T-helper 2 cell treated with Interferon-gamma antibody and Interleukin-4, amounts not matched to agents 5 μg/mL and 100 μg/mL, for 36 hours (primary cell): ENCODE measurements at regions not wholly inside any gene's neighbourhood (a gene's known extent, or its start where the extent isn't known, plus 50 kb on each side); places are given as distances from the start of the nearest gene placed in this dataset.

Experiments
- DNase-seq: peaks from one replicate; pipeline ENCODE4 v3.0.0; 2021; ENCODE audit warnings: low spot score
- H3K27ac Mint-ChIP-seq: one replicate; pipeline ENCODE4 v1.8.0; 2021; ENCODE audit warnings: mild to moderate bottlenecking, mixed read lengths
- H3K27me3 Mint-ChIP-seq: one replicate; pipeline ENCODE4 v1.8.0; 2021; ENCODE audit warnings: low read depth, mixed read lengths
- H3K36me3 Mint-ChIP-seq: one replicate; pipeline ENCODE4 v1.8.0; 2021; ENCODE audit warnings: low read depth, mixed read lengths
- H3K4me1 Mint-ChIP-seq: one replicate; pipeline ENCODE4 v1.8.0; 2021; ENCODE audit warnings: low read depth, mixed read lengths
- H3K4me3 Mint-ChIP-seq: one replicate; pipeline ENCODE4 v1.8.0; 2022; ENCODE audit warnings: mild to moderate bottlenecking, moderate library complexity, mixed read lengths
- H3K9me3 Mint-ChIP-seq: one replicate; pipeline ENCODE4 v1.8.0; 2021; ENCODE audit warnings: mixed read lengths

DNA sequence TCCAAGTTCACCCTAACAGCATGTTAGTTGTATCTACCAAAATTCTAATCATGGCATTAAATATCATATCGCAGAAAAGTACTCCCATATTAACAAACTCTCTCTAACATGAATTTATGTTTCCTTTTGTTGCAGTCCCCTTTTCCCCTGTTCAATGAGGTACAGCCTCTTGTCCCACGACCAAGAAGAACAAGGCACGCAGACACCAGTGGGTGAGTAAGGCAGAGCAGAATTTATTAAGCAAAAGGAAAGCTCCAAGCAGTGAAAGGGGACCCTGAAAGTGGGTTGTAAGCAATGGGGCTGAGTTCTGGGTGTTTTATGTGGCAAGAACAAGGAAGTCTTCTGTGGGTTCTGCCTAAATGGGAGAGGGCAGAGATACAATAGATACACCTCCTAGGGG is 183.5 kb downstream of the LURAP1L start:
- Mint-ChIP-seq H3K4me3 (no peak overlapping the region), H3K27ac (no peak overlapping the region), H3K9me3 (peaks cover 23% of the 10 kb centered on the region), H3K4me1 (no peaks in the 10 kb centered on the region), H3K27me3 (no peaks in the 10 kb centered on the region), H3K36me3 (no peaks in the 10 kb centered on the region)
- no peak for DNase-seq

DNA sequence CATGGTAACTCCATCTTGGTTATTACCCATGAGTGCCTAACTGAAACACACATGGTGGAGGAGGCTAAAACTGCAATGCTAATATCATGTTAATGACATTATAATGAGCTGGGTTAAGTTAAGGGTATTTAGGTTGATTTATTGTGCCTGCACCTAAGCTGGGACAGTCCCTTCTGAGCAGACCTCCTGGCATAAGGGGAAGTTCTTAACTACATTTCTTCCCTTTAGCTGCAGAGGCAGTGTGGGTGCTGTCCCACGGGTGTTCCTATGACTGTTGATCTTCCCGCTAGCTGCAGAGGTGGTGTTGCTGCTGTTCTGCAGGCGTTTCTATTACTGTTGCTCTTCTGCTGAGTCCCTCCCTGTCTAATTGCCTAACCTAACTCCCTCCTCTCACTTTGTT is 183.9 kb downstream of the LURAP1L start:
- no peaks in the 10 kb centered on the region for H3K36me3 Mint-ChIP-seq
- H3K4me1 Mint-ChIP-seq = no peaks in the 10 kb centered on the region
- H3K27ac Mint-ChIP-seq = no peak overlapping the region
- H3K4me3 Mint-ChIP-seq = no peak overlapping the region
- DNase-seq = no peak
- no peaks in the 10 kb centered on the region for H3K27me3 Mint-ChIP-seq
- peaks cover 22% of the 10 kb centered on the region for H3K9me3 Mint-ChIP-seq

DNA sequence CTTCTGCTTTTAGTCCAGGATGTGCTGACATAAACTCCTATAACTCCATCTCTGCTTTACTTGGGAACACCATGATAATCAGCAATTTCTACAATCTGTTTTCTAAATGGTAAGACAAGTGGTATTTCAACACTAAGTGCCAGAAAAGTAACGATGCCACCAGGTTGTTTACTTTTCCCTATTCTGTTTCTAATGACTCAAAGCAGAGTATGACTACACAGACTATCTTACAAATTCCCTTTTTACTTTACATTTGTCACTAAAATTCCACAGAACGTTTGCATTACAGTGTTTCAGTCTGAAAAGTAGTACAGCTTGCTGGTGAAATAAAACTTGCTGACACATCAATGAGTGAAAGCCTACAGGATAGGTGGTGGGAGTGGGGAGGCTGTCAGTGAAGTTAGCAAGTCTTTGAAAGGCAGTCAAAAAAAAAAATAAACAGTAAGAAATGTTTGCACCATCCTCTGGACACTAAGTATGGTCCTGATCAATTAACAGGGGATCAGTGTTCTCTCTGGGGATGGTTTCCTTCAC is 186.5 kb downstream of the LURAP1L start:
- Mint-ChIP-seq H3K36me3 (no peaks in the 10 kb centered on the region), H3K4me1 (no peaks in the 10 kb centered on the region), H3K9me3 (peaks cover 20% of the 10 kb centered on the region), H3K4me3 (no peak overlapping the region), H3K27ac (no peak overlapping the region), H3K27me3 (no peaks in the 10 kb centered on the region)
- DNase-seq = no peak

DNA sequence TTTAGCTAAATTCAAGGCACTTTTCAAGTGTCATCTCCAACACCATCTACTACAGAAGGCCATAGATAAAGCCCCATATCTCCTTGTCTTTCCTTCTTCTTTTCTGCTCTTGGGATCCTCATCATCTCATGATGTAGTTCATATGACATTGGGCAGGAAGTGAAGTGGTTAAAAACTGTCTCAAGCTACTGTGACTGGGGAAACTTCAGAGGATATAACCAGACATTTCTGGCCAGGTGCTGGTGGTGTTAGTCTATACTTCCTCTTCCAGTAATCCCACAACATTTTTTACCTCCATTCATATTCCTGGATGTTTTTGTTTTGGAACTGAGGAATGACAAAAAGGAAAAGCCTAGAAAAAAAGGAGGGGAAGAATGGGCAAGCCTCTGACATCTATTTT is 188.7 kb downstream of the LURAP1L start:
- Mint-ChIP-seq H3K27me3 (no peaks in the 10 kb centered on the region), H3K36me3 (no peaks in the 10 kb centered on the region), H3K27ac (no peak overlapping the region), H3K4me3 (no peak overlapping the region), H3K9me3 (peaks cover 13% of the 10 kb centered on the region), H3K4me1 (no peaks in the 10 kb centered on the region)
- DNase-seq = no peak

DNA sequence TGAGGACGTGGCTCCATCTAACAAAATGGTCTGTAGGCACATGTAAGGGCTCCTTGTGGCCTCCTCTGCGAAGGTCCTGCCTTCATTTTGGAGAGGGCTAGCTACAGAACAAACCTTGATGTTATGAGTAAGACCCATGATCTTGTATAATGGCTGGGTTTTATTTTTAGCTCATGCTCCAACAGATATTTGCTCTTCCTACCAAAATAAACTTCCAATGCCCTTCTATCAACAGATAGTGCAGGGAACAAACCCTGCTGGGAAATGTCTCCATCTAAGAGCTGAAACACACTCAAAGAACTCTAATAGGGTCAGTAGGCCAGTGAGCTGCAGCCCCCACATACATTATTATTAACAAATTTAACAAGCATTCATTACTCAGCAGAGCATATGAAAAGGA is 189.5 kb downstream of the LURAP1L start:
- peaks cover 11% of the 10 kb centered on the region for H3K9me3 Mint-ChIP-seq
- H3K36me3 Mint-ChIP-seq = no peaks in the 10 kb centered on the region
- H3K4me1 Mint-ChIP-seq = no peaks in the 10 kb centered on the region
- H3K27ac Mint-ChIP-seq = no peak overlapping the region
- no peak for DNase-seq
- no peak overlapping the region for H3K4me3 Mint-ChIP-seq
- H3K27me3 Mint-ChIP-seq = no peaks in the 10 kb centered on the region

DNA sequence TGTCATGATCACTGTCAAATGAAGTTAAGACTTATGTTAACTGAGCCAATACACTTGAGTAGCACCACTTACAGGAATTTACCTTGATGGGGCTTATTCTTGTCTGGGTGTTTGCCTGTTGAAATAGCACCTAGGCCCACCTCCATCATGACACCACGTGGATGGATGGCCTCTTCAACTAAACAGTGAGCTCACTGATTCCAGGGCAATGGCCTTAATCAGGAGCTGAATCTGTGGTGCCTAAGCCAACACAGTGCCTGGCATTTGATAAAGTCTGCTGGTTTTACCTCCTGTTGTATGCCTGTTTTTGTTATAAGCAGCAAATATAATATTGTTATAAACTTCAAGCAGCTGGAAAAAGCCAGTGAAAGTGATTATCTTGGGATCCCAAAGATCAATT is 190.5 kb downstream of the LURAP1L start:
- Mint-ChIP-seq H3K9me3 (peaks cover 11% of the 10 kb centered on the region), H3K27me3 (no peaks in the 10 kb centered on the region), H3K4me3 (no peak overlapping the region), H3K4me1 (no peaks in the 10 kb centered on the region), H3K36me3 (no peaks in the 10 kb centered on the region), H3K27ac (no peak overlapping the region)
- DNase-seq = no peak

DNA sequence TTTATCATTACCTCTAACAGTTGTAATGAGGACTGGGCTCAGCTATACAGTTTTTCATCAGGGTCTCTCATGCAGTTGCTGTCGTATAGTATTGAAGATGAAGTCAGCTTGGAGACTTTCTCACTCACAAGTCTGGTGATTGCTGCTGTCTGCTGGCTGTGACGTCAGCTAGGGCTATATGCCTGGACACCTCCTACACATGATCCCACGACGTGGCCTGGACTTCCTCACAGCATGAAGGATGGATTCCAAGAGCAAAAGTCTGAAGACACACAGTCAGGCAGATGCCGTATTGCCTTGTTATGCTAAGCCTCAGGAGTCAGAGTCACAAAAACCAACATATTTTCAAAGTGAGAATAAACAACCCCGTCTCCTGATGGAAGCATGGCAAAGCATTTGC is 193.3 kb downstream of the LURAP1L start:
- H3K27me3 Mint-ChIP-seq = no peaks in the 10 kb centered on the region
- H3K27ac Mint-ChIP-seq = no peak overlapping the region
- H3K4me3 Mint-ChIP-seq = no peak overlapping the region
- no peaks in the 10 kb centered on the region for H3K36me3 Mint-ChIP-seq
- H3K4me1 Mint-ChIP-seq = no peaks in the 10 kb centered on the region
- peaks cover 17% of the 10 kb centered on the region for H3K9me3 Mint-ChIP-seq
- no peak for DNase-seq

DNA sequence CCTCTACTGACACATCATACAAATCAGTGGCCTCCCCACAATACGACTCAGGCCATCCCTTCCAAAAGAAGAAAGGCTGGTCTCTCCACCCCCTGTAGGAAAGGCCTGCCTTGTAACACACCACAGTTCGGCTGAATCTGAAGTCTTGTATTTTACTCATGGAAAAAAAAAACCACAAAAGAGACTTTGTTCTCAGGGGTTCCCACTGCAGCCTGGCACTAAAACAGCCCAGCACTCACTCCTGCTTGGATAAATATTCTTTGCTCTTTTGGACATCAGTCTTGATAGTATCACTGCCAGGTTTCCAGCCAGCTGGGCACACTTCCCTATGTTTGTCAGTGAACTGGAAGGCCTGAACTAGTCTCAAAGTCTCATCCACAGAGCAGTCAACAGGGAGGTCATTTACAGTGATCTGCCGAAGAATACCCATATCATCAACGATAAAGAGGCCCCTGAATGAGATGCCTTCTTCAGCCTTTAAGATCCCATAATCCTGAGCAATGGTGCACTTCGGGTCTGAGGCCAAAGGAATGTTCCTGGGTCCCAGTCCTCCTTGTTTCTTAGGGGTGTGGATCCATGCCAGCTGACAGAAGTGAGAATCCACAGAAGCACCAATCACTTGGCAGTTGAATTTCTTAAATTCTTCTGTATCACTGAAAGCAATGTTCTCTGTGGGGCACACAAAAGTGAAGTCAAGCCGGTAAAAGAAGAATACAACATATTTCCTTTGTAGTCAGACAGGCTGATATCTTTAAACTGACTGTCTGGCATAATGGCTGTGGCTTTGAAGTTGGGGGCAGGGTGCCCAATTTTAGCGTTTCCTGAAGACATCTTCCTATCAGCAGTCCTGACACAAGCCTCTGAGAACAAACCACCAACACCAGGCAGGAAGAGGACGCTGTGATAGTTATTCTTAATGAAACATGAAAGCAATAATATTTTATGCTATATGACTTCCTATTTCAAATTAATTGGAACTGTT is 198.1 kb downstream of the LURAP1L start:
- no peaks in the 10 kb centered on the region for H3K36me3 Mint-ChIP-seq
- DNase-seq = no peak
- H3K27ac Mint-ChIP-seq = no peak overlapping the region
- H3K9me3 Mint-ChIP-seq = peaks cover 19% of the 10 kb centered on the region
- no peaks in the 10 kb centered on the region for H3K4me1 Mint-ChIP-seq
- no peaks in the 10 kb centered on the region for H3K27me3 Mint-ChIP-seq
- no peak overlapping the region for H3K4me3 Mint-ChIP-seq

DNA sequence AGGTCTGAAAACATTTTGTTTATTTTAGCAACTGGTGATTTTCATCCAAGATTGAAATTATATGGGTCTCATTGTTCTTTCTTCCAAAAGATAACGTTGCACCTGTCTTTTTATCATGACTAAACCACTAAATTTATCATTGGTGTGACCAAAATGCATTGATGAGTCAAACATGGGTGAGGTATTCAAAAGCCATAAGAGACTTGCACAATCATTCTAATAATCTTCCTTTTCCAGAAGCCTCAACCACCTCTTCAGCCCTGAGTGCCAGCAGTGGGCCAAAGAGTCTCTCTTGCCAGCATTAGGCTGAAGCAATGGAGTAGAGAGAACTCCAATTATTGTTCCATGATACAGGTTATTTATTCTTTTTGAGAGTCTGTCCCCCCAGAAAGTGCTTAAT is 198.9 kb downstream of the LURAP1L start:
- H3K4me3 Mint-ChIP-seq = no peak overlapping the region
- no peaks in the 10 kb centered on the region for H3K4me1 Mint-ChIP-seq
- DNase-seq = no peak
- no peaks in the 10 kb centered on the region for H3K27me3 Mint-ChIP-seq
- H3K27ac Mint-ChIP-seq = no peak overlapping the region
- H3K9me3 Mint-ChIP-seq = peaks cover 16% of the 10 kb centered on the region
- H3K36me3 Mint-ChIP-seq = no peaks in the 10 kb centered on the region

DNA sequence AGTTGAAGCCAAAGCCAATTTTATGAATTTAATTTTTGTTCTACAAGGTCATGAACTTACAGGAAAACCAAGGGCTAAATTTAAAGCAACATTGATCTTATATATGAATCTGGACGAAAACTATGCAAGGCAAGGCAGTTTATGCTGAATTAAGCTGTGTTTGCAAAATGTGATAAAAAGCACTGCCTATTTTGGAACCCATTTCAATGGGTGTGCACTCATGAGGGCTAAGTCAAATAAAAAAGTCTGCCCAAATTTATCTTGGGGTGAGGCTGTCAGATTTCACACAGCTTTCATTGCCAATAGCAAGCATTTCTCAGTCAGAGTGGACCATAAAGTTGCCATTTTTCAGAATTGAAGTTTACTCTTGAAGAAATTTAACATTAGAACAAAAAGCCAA is 199.9 kb downstream of the LURAP1L start:
- no peak for DNase-seq
- no peaks in the 10 kb centered on the region for H3K27me3 Mint-ChIP-seq
- no peaks in the 10 kb centered on the region for H3K4me1 Mint-ChIP-seq
- no peaks in the 10 kb centered on the region for H3K36me3 Mint-ChIP-seq
- H3K27ac Mint-ChIP-seq = no peak overlapping the region
- no peak overlapping the region for H3K4me3 Mint-ChIP-seq
- peaks cover 15% of the 10 kb centered on the region for H3K9me3 Mint-ChIP-seq

DNA sequence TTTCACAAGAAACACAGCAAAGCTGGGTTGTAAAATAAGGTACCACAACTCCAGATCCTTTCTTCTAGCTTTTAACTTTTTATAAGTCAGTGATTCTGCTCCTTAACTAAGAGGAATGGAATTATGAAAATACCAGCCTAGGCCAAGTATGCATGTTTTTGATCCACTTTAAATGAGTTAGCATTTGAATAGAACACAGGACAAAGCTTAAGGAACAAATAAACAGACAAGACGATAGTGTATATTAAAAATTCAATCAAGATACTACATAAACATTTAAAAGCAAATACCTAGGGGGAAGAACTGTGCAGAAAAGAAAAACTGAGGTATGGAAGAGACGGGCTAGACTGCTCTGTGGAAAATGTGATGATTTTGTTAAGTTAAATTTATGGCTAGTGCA is 200.7 kb downstream of the LURAP1L start:
- peaks cover 14% of the 10 kb centered on the region for H3K9me3 Mint-ChIP-seq
- H3K36me3 Mint-ChIP-seq = no peaks in the 10 kb centered on the region
- no peak for DNase-seq
- H3K4me1 Mint-ChIP-seq = no peaks in the 10 kb centered on the region
- no peaks in the 10 kb centered on the region for H3K27me3 Mint-ChIP-seq
- no peak overlapping the region for H3K27ac Mint-ChIP-seq
- H3K4me3 Mint-ChIP-seq = no peak overlapping the region

DNA sequence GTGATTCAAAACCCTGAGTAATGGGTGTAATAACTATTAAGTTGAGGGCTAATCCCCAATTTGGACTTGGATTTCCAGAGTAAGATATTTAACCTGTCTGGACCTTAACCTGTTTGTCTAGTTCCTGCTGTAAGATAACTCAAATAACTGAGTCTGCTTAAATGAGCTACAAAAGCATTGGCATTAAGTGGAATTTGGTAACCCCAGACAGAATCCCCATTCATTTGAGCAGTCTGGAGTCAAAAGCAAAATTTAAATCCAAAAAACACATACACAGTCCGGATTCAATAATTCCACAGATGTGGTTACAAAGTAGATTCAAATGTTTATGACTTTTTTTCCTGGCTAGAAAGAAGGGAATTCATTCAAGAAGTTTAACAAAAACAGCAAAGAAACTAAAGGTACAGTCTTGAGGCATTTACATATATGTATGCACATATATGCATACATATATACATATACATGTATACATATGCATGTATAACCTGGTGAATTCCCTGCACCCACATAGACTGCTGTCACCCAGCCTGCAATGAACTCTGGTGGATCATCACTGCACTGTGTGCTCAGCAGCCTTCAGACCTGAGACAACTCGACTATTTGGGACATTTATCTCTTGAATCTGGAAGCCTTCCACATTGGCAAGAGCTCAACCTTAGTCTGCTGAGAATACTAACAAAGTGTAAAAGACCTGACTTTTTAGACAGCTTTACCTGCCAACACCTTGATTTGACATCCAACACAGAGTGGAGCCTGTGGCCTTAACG is 205.4 kb downstream of the LURAP1L start:
- Mint-ChIP-seq H3K4me1 (no peaks in the 10 kb centered on the region), H3K36me3 (no peaks in the 10 kb centered on the region), H3K4me3 (no peak overlapping the region), H3K9me3 (peaks cover 19% of the 10 kb centered on the region), H3K27me3 (no peaks in the 10 kb centered on the region), H3K27ac (no peak overlapping the region)
- DNase-seq = no peak

DNA sequence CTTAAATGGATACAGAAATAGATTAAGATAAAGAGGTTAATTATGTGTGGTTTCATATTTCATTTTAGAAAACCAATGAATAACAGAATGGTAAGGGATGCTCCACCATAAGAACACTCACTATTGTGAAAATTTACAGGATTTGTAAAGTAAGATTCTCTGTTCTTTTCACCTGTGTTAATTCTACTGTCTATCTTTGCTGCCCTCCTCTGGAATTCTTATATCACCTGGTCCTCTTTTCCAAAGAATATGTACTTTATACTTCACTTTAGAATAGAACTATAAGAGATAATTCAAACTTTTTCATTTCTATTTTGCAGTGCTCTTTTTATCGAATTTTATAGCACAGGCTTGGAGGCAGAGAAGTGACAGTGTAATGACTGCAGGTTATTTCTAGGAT is 213.4 kb downstream of the LURAP1L start:
- H3K4me3 Mint-ChIP-seq = no peak overlapping the region
- H3K9me3 Mint-ChIP-seq = peaks cover 26% of the 10 kb centered on the region
- H3K27ac Mint-ChIP-seq = no peak overlapping the region
- no peaks in the 10 kb centered on the region for H3K27me3 Mint-ChIP-seq
- no peaks in the 10 kb centered on the region for H3K36me3 Mint-ChIP-seq
- no peaks in the 10 kb centered on the region for H3K4me1 Mint-ChIP-seq
- no peak for DNase-seq

DNA sequence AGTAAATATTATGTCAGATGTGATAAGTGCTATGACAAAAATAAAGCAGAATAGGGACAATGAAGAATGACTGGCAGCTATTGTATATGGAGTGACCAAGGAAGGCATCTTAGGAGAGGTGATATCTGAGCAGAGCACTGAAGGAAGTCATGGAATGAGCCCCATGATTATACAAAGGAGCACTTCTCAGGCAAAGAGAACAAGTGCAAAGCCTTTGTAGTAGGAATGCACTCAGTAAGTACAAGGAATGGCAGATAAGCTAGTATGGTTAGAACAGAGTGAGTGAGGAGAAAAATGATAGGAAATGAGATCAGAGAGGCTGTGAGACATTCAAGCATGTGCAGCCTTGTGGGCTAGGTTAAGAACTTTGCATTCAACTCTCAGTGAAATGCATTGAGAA is 214.8 kb downstream of the LURAP1L start:
- H3K27me3 Mint-ChIP-seq = no peaks in the 10 kb centered on the region
- no peaks in the 10 kb centered on the region for H3K36me3 Mint-ChIP-seq
- no peak for DNase-seq
- no peaks in the 10 kb centered on the region for H3K4me1 Mint-ChIP-seq
- H3K27ac Mint-ChIP-seq = no peak overlapping the region
- H3K4me3 Mint-ChIP-seq = no peak overlapping the region
- H3K9me3 Mint-ChIP-seq = peaks cover 25% of the 10 kb centered on the region
